PC-9 (cell line): ENCODE measurements at regions not wholly inside any gene's neighbourhood (a gene's known extent, or its start where the extent isn't known, plus 50 kb on each side); places are given as distances from the start of the nearest gene placed in this dataset.

ENCODE experiments used
- BruUV-seq: library from RNA; stranded (reverse); fragments of 400-500 nt; replicated peaks from 2 replicates; lab custom pipeline; 2021; lab: Mats Ljungman, UMichigan
- CTCF ChIA-PET: fragments of 300-600 bp; sonication (Branson Sonifier 250); formaldehyde crosslinking; loops from one replicate; lab custom pipeline; 2022; ENCODE audit warnings: antibody characterized with exemption; lab: Charles Lee
- POLR2A ChIA-PET: fragments of 300-600 bp; sonication (Branson Sonifier 250); formaldehyde crosslinking; loops from one replicate; lab custom pipeline; 2022; ENCODE audit warnings: antibody characterized with exemption; ENCODE audit not compliant: unreplicated experiment; lab: Charles Lee
- DNase-seq, 2 experiments: peaks; one replicate each; pipeline versions ENCODE4 v3.0.0 to v3.0.0-alpha.2; 2015 to 2022; ENCODE audit warnings: mixed read lengths in 1 of 2
- H2AFZ ChIP-seq: fragments of 200-600 bp; sonication (generic); 2 replicates; pipeline ENCODE4 v1.8.1; 2017; ENCODE audit warnings: antibody characterized with exemption
- H3F3A ChIP-seq: fragments of 200-600 bp; sonication (generic); 2 replicates; pipeline ENCODE4 v1.8.1; 2017; ENCODE audit warnings: antibody characterized with exemption, mild to moderate bottlenecking, low read depth; ENCODE audit not compliant: insufficient read depth
- H3K27ac ChIP-seq: fragments of 200-600 bp; sonication (generic); 2 replicates; pipeline ENCODE4 v1.6.1; 2016; ENCODE audit warnings: mixed run types
- H3K27me3 ChIP-seq: fragments of 200-600 bp; sonication (generic); 2 replicates; pipeline ENCODE4 v1.6.1; 2016; ENCODE audit warnings: low read depth, mixed run types; ENCODE audit not compliant: insufficient read depth
- H3K36me3 ChIP-seq: fragments of 200-600 bp; sonication (generic); 2 replicates; pipeline ENCODE4 v1.6.1; 2016; ENCODE audit warnings: low read depth, mixed run types
- H3K4me1 ChIP-seq: fragments of 200-600 bp; sonication (generic); replicated peaks from 2 replicates; pipeline ENCODE4 v1.6.1; 2016; ENCODE audit warnings: mixed run types; ENCODE audit not compliant: insufficient read depth
- H3K4me2 ChIP-seq: fragments of 200-600 bp; sonication (generic); 2 replicates; pipeline ENCODE4 v1.6.1; 2017; ENCODE audit warnings: mixed run types
- H3K4me3 ChIP-seq: fragments of 200-600 bp; sonication (generic); 2 replicates; pipeline ENCODE4 v1.6.1; 2016; ENCODE audit warnings: mixed run types
- H3K79me2 ChIP-seq: fragments of 200-600 bp; sonication (generic); 2 replicates; pipeline ENCODE4 v1.6.1; 2017; ENCODE audit warnings: low read depth, mixed run types
- H3K9me2 ChIP-seq: fragments of 200-600 bp; sonication (generic); 2 replicates; pipeline ENCODE4 v1.8.1; 2017; ENCODE audit warnings: mild to moderate bottlenecking; ENCODE audit not compliant: insufficient read depth
- H3K9me3 ChIP-seq: fragments of 200-600 bp; sonication (generic); 2 replicates; pipeline ENCODE4 v1.8.1; 2016; ENCODE audit warnings: low read depth; ENCODE audit not compliant: insufficient read depth
- H4K20me1 ChIP-seq: fragments of 200-600 bp; sonication (generic); 2 replicates; pipeline ENCODE4 v1.8.1; 2017; ENCODE audit not compliant: insufficient read depth
- CTCF ChIP-seq: fragments of 200-600 bp; sonication (generic); conservative IDR thresholded peaks from 2 replicates; pipeline ENCODE4 v1.6.1; 2017; ENCODE audit warnings: mixed run types, antibody characterized with exemption, mild to moderate bottlenecking, moderate library complexity
- EZH2 ChIP-seq: fragments of 200-600 bp; sonication (generic); IDR thresholded peaks from 2 replicates; pipeline ENCODE4 v1.8.0; 2017; ENCODE audit warnings: antibody characterized with exemption, low read depth
- intact Hi-C: fragments of 100-400 bp; cut with micrococcal nuclease; formaldehyde crosslinking; loops from one replicate; pipeline ENCODE4 v1.10.0; 2022; ENCODE audit not compliant: unreplicated experiment

DNA sequence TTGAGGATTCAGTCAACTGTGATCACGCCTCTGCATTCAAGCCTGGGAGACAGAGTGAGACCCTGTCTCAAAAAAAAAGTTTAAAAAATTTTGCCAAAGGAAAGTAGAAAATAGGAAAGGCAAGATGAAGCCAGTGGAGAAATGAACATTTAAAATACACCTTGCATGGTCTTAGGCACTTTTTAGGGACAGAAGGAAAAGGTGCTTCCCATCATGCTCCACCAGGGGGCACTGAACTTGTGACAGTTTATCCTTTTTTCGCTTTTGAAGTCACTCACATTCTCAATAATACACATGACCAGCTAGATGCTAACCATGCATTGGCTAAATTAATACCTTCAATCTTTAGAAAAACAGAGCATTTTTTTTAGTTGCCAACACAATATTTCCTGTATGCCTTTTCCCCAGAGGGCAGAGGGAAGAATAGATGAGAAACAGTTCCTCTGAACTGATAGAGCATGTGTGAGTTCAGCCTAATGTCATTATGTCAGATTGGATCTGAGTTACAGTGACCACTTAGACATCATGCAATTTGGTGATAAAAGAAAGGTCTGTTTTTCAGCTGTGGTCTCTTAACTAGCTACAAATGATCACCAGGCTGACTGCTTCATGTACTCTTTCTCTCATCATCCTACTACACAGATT is 221.8 kb upstream of the SSTR1 start:
- Histone ChIP-seq H3K9me3 (no peaks in the 10 kb centered on the region), H3K9me2 (no peaks in the 10 kb centered on the region), H3K4me3 (no peak overlapping the region), H4K20me1 (no peaks in the 10 kb centered on the region), H3K4me2 (no peak overlapping the region), H3K27me3 (no peaks in the 10 kb centered on the region), H2AFZ (no peak overlapping the region), H3K4me1 (no peaks in the 10 kb centered on the region), H3K27ac (no peak overlapping the region), H3K79me2 (no peaks in the 10 kb centered on the region), H3F3A (no peaks in the 10 kb centered on the region), H3K36me3 (no peaks in the 10 kb centered on the region)
- intact Hi-C loops, result loop anchor here (5.0 kb wide), 1 partner anchor 211 kb away; no protein-coding TSS in a partner anchor
- peak in 1 of 2 experiments; percentile 15 for DNase-seq
- POLR2A ChIA-PET, result no interaction called here
- CTCF ChIA-PET, result no interaction called here
- no peak for TF ChIP-seq EZH2
- peak; percentile 70 for TF ChIP-seq CTCF
- BruUV-seq, result no TSS peak

- CTCF ChIA-PET, result no interaction called here
- POLR2A ChIA-PET, result no interaction called here
Observed at GRCh38 chr14:37988472-37988871, 219.2 kb upstream of the SSTR1 start.

DNA sequence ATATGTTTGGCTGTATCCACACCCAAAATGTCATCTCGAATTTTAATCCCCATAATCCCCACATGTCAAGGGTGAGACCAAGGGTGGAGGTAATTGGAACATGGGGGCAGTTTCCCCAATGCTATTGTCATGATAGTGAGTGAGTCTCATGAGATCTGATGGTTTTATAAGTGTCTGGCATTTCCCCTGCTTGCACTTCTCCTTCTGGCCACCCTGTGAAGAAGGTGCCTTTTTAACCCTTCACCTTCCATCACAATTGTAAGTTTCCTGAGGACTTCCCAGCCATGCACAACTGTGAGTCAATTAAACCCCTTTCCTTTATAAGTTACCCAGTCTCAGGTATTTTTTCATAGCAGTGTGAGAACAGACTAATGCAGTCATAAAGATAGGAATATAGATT is 216.7 kb upstream of the SSTR1 start:
- intact Hi-C loops, result no loop called here
- no peak overlapping the region for H3K27ac ChIP-seq
- H3K4me3 ChIP-seq, result no peak overlapping the region
- TF ChIP-seq CTCF (no peak), EZH2 (no peak)
- CTCF ChIA-PET, result no interaction called here
- no TSS peak for BruUV-seq
- no peaks in the 10 kb centered on the region for H3K27me3 ChIP-seq
- no peaks in the 10 kb centered on the region for H3K9me3 ChIP-seq
- POLR2A ChIA-PET, result no interaction called here
- no peaks in the 10 kb centered on the region for H3K9me2 ChIP-seq
- no peaks in the 10 kb centered on the region for H3K4me1 ChIP-seq
- no peaks in the 10 kb centered on the region for H3K36me3 ChIP-seq
- H3K79me2 ChIP-seq, result no peaks in the 10 kb centered on the region
- H3F3A ChIP-seq, result no peaks in the 10 kb centered on the region
- no peak for DNase-seq
- H3K4me2 ChIP-seq, result no peak overlapping the region
- H4K20me1 ChIP-seq, result no peaks in the 10 kb centered on the region
- no peak overlapping the region for H2AFZ ChIP-seq

More at GRCh38 chr14:37988472-37988871, 219.2 kb upstream of the SSTR1 start:
- H4K20me1 ChIP-seq, result no peaks in the 10 kb centered on the region
- no peaks in the 10 kb centered on the region for H3K4me1 ChIP-seq
- H3K4me2 ChIP-seq, result no peak overlapping the region
- no peaks in the 10 kb centered on the region for H3K9me3 ChIP-seq
- H2AFZ ChIP-seq, result no peak overlapping the region
- no peak for TF ChIP-seq CTCF
- TF ChIP-seq EZH2, result no peak
- intact Hi-C loops, result loop anchor here (5.0 kb wide), 1 partner anchor 209 kb away; no protein-coding TSS in a partner anchor
- no peak for DNase-seq
- no peak overlapping the region for H3K27ac ChIP-seq
- no peaks in the 10 kb centered on the region for H3K9me2 ChIP-seq
- no peaks in the 10 kb centered on the region for H3K27me3 ChIP-seq
- no TSS peak for BruUV-seq
- no peaks in the 10 kb centered on the region for H3K36me3 ChIP-seq
- no peak overlapping the region for H3K4me3 ChIP-seq
- H3K79me2 ChIP-seq, result no peaks in the 10 kb centered on the region
- H3F3A ChIP-seq, result no peaks in the 10 kb centered on the region
